HG02759 (cell line): ENCODE measurements at regions not wholly inside any gene's neighbourhood (a gene's known extent, or its start where the extent isn't known, plus 50 kb on each side); places are given as distances from the start of the nearest gene placed in this dataset.
"Not testable (repeated sequence)": the region's sequence is repeated elsewhere in the genome, so short reads cannot be mapped to it uniquely, and the experiment has no call there.

Source experiments
- ATAC-seq: cut with Tn5 transposase; IDR thresholded peaks from one replicate; pipeline ENCODE4 v1.9.1; 2021; ENCODE audit warnings: mild to moderate bottlenecking, moderate library complexity; ENCODE audit not compliant: unreplicated experiment

GRCh38 chr3:66629150-66629981, 128.5 kb upstream of the LRIG1 start:
- ATAC-seq = no peak

- no peak for ATAC-seq
Observed at GRCh38 chr3:66629982-66630368, 129.2 kb upstream of the LRIG1 start.

DNA sequence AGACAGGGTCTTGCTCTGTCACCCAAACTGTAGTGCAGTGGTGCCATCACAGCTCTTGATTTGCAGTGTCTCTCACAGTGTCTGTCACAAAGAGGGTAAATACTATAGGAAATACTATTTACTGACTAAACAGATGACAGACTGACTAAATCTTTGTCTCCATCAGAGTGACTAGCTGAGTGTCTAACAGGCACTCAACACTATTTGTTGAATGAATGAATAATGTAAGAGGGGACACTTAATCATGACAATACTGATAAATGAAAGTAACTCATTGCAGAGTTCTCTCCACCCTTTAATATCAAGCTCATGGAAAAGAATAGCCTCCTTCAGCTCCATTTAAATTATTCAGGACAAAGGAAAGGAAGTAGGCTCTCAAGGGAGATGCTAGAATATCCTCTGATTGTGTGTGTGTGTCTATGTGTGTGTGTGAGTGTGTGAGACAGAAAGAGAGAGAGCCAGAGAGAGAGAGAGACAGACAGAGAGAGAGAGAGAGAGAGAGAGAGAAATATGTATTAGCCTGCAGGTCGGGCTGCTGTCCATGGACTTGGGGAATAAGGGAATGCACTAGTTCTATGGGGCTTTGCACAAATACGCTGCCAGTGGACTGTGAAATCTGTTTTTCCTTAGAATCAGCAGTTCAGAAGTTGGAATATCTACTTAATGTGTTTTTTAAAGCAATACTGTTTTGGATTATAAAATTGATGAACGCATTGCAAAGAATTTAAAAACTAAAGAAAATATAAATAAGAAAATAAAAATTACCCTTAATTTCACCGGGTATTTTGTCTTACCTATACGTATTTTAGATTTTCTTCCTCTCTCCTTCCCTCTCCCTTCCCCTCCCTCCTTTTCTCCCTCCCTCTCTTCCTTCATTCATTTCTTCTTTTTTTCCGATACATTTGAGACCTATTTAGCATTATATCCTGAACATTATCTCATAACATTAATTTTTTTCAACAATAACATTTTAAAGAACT, 132.9 kb upstream of the LRIG1 start:
- ATAC-seq = no peak

DNA sequence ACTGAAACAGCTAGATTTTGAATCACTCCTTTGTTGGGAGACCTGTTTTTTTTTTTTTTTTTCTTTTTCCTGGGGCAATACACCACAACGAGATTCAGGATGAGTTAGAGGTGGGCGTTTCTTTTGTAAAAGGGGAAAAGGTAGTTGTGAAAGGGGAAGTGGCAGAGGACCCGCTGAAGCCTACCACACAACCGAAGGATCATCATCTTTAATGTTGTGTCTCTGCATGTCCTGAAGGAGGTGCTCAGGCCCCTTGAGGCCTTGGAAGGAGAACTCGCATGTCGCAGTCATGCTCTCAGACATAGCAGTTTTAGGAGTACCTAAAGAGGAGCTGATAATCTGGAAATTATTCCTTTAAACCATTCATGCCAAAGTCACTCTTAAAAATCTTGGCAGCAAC, 137.9 kb upstream of the LRIG1 start:
- ATAC-seq = peak; percentile 52

DNA sequence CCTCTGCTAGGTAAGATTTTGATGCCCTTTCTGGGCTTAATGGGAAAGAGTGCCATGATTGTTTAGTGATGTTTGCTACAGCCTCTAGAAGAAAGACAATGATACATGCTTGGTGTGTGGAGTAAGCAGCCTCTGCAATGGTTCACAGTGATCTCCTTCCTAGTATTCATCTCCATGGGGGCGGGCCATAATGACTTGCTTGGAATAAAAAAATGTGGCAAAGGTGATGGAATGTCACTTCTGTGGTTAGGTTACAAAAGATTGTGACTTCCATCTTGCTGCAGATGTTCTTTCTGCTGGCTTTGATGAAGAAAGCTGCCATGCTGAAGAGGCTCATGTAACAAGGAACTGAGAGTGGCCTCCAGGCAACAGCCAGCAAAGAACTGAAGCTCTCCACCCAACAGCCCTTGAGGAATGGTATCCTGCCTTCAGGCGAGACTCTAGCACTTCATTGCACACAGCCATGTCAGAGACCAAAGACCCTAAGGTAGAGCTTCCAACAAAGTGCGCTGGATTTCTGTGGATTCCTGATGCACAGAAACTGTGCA, 139.1 kb upstream of the LRIG1 start:
- no peak for ATAC-seq

DNA sequence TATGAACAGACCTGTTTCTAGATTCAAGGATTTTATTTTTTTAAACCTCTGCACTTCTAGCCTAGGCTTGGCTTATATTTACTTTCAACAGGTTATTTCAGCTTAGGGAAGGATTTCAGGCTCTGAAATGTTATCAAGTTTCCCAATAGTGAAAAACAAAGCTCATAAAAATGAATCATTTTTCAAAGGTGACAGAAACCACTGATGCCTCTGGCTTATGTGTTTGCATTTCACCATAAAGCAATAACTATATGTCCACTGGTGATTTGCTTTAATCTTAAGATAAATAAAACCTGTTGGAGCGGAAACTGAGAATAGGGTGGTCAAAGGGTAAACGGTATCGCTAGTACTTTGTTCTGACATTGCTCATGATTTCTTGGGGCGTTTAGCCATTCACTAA, 141.2 kb upstream of the LRIG1 start:
- no peak for ATAC-seq

DNA sequence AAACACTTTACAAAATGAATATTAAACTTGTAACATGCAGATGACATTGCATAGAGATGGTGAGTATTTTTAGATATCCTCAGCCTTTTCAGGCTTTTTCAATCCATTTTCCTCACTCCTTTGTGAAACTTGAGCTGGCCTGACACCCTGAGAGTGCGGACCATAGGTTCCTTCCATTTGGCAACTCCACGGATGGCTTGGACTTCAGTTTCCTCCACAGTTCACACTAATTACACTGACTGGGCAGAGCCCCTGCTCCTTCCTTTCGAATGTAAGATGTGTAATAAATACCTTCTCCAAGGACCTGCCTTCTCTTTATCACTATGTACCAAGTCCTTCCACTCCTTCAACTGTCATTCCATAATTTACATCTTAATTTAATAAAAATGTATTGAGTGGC, 141.7 kb upstream of the LRIG1 start:
- no peak for ATAC-seq

- no peak for ATAC-seq
Observed at GRCh38 chr3:66644549-66644948, 143.7 kb upstream of the LRIG1 start.

GRCh38 chr3:66648975-66649374, 148.2 kb upstream of the LRIG1 start:
- ATAC-seq = no peak

DNA sequence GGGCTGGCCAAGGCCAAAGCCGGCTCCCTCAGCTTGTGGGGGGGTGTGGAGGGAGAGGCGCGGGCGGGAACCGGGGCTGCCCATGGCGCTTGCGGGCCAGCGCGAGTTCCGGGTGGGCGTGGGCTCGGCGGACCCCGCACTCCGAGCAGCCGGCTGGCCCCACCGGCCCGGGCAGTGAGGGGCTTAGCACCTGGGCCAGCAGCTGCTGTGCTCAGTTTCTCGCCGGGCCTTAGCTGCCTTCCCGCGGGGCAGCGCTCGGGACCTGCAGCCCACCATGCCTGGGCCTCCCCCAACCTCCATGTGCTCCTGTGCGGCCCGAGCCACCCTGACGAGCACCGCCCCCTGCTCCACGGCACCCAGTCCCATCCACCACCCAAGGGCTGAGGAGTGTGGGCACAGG, 150.7 kb upstream of the LRIG1 start:
- not testable (repeated sequence) for ATAC-seq

DNA sequence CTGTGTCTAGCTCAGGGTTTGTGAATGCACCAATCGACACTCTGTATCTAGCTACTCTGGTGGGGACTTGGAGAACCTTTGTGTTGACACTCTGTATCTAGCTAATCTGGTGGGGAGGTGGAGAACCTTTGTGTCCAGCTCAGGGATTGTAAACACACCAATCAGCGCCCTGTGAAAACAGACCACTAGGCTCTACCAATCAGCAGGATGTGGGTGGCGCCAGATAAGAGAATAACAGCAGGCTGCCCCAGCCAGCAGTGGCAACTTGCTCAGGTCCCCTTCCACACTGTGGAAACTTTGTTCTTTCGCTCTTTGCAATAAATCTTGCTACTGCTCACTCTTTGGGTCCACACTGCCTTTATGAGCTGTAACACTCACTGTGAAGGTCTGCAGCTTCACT, 151.3 kb upstream of the LRIG1 start:
- not testable (repeated sequence) for ATAC-seq

DNA sequence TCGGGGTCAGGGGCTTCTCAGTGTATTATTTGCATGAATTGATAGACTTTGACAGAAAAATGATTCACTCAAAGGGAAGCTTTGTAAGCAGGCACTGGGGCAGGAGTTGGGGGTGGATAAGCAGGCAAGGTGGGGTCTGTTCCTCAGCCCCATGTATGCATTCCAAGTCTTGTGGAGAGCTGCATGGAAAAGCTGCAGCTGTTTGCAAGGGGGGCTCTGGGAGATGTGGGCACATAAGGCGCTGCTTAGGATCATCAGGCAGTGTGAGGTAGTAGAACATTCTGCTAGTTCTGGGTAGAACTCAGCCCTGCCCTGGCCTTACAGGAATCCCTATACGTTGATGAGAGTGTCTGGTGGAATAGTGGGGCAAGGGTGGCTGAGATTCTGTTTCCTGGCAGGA, 154.2 kb upstream of the LRIG1 start:
- ATAC-seq = no peak

GRCh38 chr3:66655671-66656070, 154.8 kb upstream of the LRIG1 start:
- ATAC-seq = no peak

DNA sequence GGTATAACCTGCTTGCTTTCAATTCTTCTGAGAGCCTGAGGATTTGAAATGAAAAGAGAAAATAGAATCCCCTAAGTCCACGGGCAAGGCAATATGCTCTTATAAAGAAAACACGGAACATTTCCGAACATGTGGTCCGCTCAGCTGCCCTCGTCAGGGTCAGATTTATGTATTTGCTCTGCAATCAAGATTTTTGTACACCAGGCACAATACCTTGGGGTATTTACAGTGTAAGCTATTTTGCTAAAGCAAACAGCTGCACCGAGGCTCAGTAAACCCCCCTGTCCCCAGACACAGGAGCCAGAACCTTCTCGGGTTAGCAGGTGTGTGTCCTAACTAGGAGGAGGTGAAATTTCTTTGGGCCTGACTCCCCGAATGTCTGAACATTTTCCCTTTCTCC, 155.8 kb upstream of the LRIG1 start:
- ATAC-seq = no peak

GRCh38 chr3:66659056-66659455, 158.2 kb upstream of the LRIG1 start:
- ATAC-seq = no peak

- ATAC-seq = no peak
Observed at GRCh38 chr3:66661628-66662027, 160.8 kb upstream of the LRIG1 start.

DNA sequence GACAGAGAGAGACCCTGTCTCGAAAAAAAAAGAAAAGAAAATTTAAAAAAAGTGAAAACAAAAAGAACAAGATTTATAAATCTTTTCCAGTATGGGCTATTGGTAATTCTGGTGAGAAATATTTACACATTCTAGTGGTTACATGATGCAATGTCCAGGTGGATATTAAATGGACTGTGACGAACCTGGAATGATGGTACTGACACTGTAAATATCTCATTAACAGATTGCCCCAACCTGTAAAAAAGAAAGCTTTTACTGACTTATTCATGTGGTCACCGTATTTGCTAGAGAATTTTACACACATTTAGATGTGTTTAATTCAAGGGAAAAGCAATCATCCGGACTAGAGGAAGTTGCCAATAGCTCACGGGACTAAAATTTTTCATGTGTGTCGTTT, 162.1 kb upstream of the LRIG1 start:
- ATAC-seq = no peak

GRCh38 chr3:66665021-66665695, 164.3 kb upstream of the LRIG1 start:
- ATAC-seq = no peak

- no peak for ATAC-seq
Observed at GRCh38 chr3:66666362-66666761, 165.5 kb upstream of the LRIG1 start.

- no peak for ATAC-seq
Observed at GRCh38 chr3:66667263-66667662, 166.4 kb upstream of the LRIG1 start.

- no peak for ATAC-seq
Observed at GRCh38 chr3:66671291-66671690, 170.5 kb upstream of the LRIG1 start.
